ENCODE measurements at regions not wholly inside any gene's neighbourhood (a gene's known extent, or its start where the extent isn't known, plus 50 kb on each side); places are given as distances from the start of the nearest gene placed in this dataset.

DNA sequence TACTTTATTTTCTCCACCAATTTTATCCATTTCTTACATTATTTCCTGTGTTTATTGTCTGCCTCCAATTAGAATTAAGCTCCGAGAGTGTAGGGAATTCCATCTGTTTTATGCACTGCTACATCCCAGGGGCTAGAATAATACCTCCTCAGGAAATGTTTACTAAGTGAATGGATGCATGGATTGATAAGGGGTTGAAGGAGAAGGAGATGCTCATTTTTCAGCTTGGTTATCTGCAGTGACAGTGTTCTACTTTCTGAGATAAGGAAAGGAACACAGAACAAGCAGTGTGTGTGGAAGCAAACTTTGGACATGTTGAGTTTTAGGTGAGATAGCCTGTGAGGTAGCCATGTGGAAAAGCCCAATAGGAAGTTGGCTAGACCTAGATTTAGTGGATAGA, 164.6 kb upstream of the HMGA2 start:
- TF ChIP-seq, protein P1, sequence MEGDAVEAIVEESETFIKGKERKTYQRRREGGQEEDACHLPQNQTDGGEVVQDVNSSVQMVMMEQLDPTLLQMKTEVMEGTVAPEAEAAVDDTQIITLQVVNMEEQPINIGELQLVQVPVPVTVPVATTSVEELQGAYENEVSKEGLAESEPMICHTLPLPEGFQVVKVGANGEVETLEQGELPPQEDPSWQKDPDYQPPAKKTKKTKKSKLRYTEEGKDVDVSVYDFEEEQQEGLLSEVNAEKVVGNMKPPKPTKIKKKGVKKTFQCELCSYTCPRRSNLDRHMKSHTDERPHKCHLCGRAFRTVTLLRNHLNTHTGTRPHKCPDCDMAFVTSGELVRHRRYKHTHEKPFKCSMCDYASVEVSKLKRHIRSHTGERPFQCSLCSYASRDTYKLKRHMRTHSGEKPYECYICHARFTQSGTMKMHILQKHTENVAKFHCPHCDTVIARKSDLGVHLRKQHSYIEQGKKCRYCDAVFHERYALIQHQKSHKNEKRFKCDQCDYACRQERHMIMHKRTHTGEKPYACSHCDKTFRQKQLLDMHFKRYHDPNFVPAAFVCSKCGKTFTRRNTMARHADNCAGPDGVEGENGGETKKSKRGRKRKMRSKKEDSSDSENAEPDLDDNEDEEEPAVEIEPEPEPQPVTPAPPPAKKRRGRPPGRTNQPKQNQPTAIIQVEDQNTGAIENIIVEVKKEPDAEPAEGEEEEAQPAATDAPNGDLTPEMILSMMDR (conservative IDR thresholded peaks at IDR 0.05): no peak
- no peak for TF ChIP-seq EZH2 (IDR thresholded peaks at IDR 0.05; ENCODE audit: low read depth)
- H3K4me3 ChIP-seq: no peak overlapping the region
- H3K4me1 ChIP-seq (replicated peaks; ENCODE audit: insufficient read depth): peaks cover 50% of the 10 kb centered on the region
- peaks cover 45% of the 10 kb centered on the region for H3F3A ChIP-seq (ENCODE audit: insufficient read depth, low read depth)
- no peaks in the 10 kb centered on the region; the same call in 1 of the 2 replicates for H3K36me3 ChIP-seq (ENCODE audit: low read depth)
- H2AFZ ChIP-seq: no peak overlapping the region
- H4K20me1 ChIP-seq (ENCODE audit: insufficient read depth): no peaks in the 10 kb centered on the region
- peaks cover 15% of the 10 kb centered on the region for H3K9me3 ChIP-seq (ENCODE audit: insufficient read depth, low read depth)
- POLR2A ChIA-PET (ENCODE audit: unreplicated experiment): no interaction called here
- peak overlapping the region; percentile 98 for H3K27ac ChIP-seq
- no TSS peak for BruUV-seq (replicated peaks)
- intact Hi-C loops (cut with micrococcal nuclease; ENCODE audit: unreplicated experiment): no loop called here
- DNase-seq: no peak
- H3K27me3 ChIP-seq (ENCODE audit: insufficient read depth, low read depth): no peaks in the 10 kb centered on the region
- H3K4me2 ChIP-seq: no peak overlapping the region
- no peaks in the 10 kb centered on the region for H3K9me2 ChIP-seq (ENCODE audit: insufficient read depth)
- CTCF ChIA-PET: interaction anchor here (0.6 kb wide), 1 partner anchor 277 kb away, joined by 3 read pairs; no protein-coding TSS in a partner anchor
- H3K79me2 ChIP-seq (ENCODE audit: low read depth): no peaks in the 10 kb centered on the region

DNA sequence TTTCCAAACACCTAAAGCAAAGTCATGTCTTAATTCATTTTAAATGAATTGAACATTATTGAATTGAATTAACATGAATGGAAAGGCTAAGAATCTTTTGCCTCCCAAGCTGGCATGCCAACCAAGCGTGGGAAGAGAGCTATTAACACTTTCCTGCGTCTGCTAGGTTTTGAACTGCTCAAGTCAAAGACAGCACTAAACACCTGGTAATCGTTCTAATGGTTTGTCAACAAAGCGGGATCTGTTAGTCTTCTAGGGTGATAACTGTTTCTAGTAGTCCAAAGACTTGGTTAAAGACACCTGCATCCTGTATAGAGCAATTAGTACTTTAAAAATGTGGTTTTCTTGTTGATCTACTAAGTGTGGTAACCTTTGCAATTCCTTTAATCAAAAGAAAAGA, 164.2 kb upstream of the HMGA2 start:
- Histone ChIP-seq H3K4me2 (no peak overlapping the region), H3K9me3 (ENCODE audit: insufficient read depth, low read depth) (peaks cover 11% of the 10 kb centered on the region), H3K9me2 (ENCODE audit: insufficient read depth) (no peaks in the 10 kb centered on the region), H3K27ac (no peak overlapping the region), H3F3A (ENCODE audit: insufficient read depth, low read depth) (peaks cover 42% of the 10 kb centered on the region), H3K4me1 (replicated peaks; ENCODE audit: insufficient read depth) (peaks cover 46% of the 10 kb centered on the region), H4K20me1 (ENCODE audit: insufficient read depth) (no peaks in the 10 kb centered on the region), H3K4me3 (no peak overlapping the region), H3K79me2 (ENCODE audit: low read depth) (no peaks in the 10 kb centered on the region), H2AFZ (no peak overlapping the region), H3K27me3 (ENCODE audit: insufficient read depth, low read depth) (no peaks in the 10 kb centered on the region), H3K36me3 (ENCODE audit: low read depth) (no peaks in the 10 kb centered on the region)
- no TSS peak for BruUV-seq (replicated peaks)
- no peak for TF ChIP-seq EZH2 (IDR thresholded peaks at IDR 0.05; ENCODE audit: low read depth)
- TF ChIP-seq, protein P1 (conservative IDR thresholded peaks at IDR 0.05): no peak
- CTCF ChIA-PET: no interaction called here
- POLR2A ChIA-PET (ENCODE audit: unreplicated experiment): no interaction called here
- DNase-seq: no peak
- intact Hi-C loops (cut with micrococcal nuclease; ENCODE audit: unreplicated experiment): no loop called here

DNA sequence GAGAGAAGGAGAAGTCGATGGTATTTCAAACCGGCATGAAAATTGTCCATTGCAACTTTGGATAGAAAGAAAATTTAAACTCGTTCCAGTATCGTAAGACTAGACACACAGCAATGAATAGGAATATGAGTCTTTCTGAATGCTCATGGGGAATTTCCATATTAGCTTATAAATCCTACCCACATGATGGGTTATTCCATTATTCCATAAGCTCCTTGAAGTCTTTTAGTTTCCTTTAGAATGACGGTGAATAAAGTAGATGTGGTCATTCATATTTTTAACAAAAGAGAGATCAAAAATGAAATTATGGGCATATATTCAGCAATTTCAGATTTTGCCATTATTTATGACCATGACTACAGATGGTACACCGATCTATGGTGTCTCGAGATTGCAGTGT, 163.4 kb upstream of the HMGA2 start:
- POLR2A ChIA-PET (ENCODE audit: unreplicated experiment): no interaction called here
- no peak overlapping the region for H3K4me3 ChIP-seq
- peaks cover 39% of the 10 kb centered on the region for H3K4me1 ChIP-seq (replicated peaks; ENCODE audit: insufficient read depth)
- H3K9me3 ChIP-seq (ENCODE audit: insufficient read depth, low read depth): peaks cover 10% of the 10 kb centered on the region
- H3K27ac ChIP-seq: no peak overlapping the region
- no peak overlapping the region for H3K4me2 ChIP-seq
- CTCF ChIA-PET: interaction anchor here (0.5 kb wide), 1 partner anchor 52 kb away, joined by 3 read pairs; no protein-coding TSS in a partner anchor
- no peaks in the 10 kb centered on the region for H3K27me3 ChIP-seq (ENCODE audit: insufficient read depth, low read depth)
- H4K20me1 ChIP-seq (ENCODE audit: insufficient read depth): no peaks in the 10 kb centered on the region
- no peaks in the 10 kb centered on the region for H3K36me3 ChIP-seq (ENCODE audit: low read depth)
- BruUV-seq (replicated peaks): no TSS peak
- H3F3A ChIP-seq (ENCODE audit: insufficient read depth, low read depth): peaks cover 37% of the 10 kb centered on the region
- no peaks in the 10 kb centered on the region for H3K9me2 ChIP-seq (ENCODE audit: insufficient read depth)
- TF ChIP-seq EZH2 (IDR thresholded peaks at IDR 0.05; ENCODE audit: low read depth): no peak
- TF ChIP-seq, protein P1 (conservative IDR thresholded peaks at IDR 0.05): no peak
- intact Hi-C loops (cut with micrococcal nuclease; ENCODE audit: unreplicated experiment): no loop called here
- no peaks in the 10 kb centered on the region for H3K79me2 ChIP-seq (ENCODE audit: low read depth)
- no peak for DNase-seq
- no peak overlapping the region for H2AFZ ChIP-seq

All from PC-9 (cell line).